SK-N-SH (cell line): ENCODE measurements at regions not wholly inside any gene's neighbourhood (a gene's known extent, or its start where the extent isn't known, plus 50 kb on each side); places are given as distances from the start of the nearest gene placed in this dataset.
A peak's percentile ranks its signal among the peaks of the same experiment; 100 is the strongest.

ENCODE experiments used
- EP300 ChIP-seq, 2 experiments: IDR thresholded peaks; 2 replicates each; pipeline versions ENCODE4 v1.4.0 to v1.6.1; 2012; ENCODE audit warnings: borderline replicate concordance in 1 of 2, low read depth in 1 of 2, low read length in 1 of 2
- EZH2phosphoT487 ChIP-seq: fragments of 200-600 bp; sonication (generic); IDR thresholded peaks from 2 replicates; pipeline ENCODE4 v1.6.1; 2017; ENCODE audit warnings: low read depth, mixed run types, mild to moderate bottlenecking, antibody characterized with exemption, moderate library complexity, borderline replicate concordance
- MAX ChIP-seq: IDR thresholded peaks from 2 replicates; pipeline ENCODE4 v1.4.0; 2012; ENCODE audit warnings: low read depth
- RAD21 ChIP-seq: IDR thresholded peaks from 2 replicates; pipeline ENCODE4 v1.6.1; 2012; ENCODE audit warnings: mild to moderate bottlenecking, low read length
- TAF1 ChIP-seq: IDR thresholded peaks from 2 replicates; pipeline ENCODE4 v1.6.1; 2012; ENCODE audit warnings: low read depth, mild to moderate bottlenecking, low read length, moderate library complexity, borderline replicate concordance
- TCF12 ChIP-seq: IDR thresholded peaks from 2 replicates; pipeline ENCODE4 v1.4.0; 2012
- YY1 ChIP-seq: IDR thresholded peaks from 2 replicates; pipeline ENCODE4 v1.4.0; 2012; ENCODE audit warnings: low read depth, mild to moderate bottlenecking
- TF ChIP-seq, protein P1 (sequence below): fragments of 150-350 bp; IDR thresholded peaks from 2 replicates; pipeline ENCODE4 v1.6.1; 2017; ENCODE audit warnings: antibody characterized with exemption, low read length, low read depth, borderline replicate concordance

DNA sequence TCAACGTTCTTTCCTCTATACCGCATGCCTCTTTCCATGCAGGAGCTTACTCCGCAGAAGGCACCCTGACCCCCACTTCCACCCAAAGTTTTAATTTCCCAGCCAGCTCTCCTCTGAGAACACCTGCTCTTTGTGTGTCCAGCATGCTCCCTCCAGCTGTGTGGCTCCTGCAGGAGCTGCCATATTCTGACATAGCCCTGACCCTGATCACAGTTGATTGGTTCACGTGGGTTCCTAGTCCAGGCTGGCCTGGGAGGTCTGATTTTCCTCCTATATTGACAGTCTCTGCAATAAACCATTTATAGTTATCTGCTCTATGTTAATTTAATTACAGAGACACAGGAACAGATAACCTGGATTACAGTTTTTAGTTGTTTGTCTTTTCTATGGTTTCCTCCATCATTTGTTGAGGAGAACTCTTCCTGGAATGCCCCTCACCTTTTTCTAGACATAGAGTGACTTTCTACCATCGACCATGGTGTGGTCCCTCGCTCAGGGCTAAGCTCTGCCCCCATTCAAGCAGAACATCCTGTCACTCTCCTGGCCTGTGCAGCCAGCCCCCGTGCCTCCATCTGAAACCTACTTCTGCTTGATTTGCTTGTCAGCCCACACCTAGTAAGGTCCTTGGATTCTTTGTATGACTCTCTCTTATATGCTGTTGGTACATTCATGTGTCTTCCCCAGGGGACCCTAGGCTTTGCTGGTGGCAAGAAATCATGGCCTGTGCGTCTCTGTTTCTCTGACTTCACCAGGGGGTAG lies 231.5 kb downstream of the LPIN1 start:
- TF ChIP-seq YY1: no peak
- TF ChIP-seq MAX: no peak
- no peak for TF ChIP-seq RAD21
- 0 out of 4 replicates have a peak, but pooled peaks of 1 of the 2 experiments have one; percentile 10 for TF ChIP-seq EP300 (IDR thresholded peaks at IDR 0.05; ENCODE audit: borderline replicate concordance in 1 of 2, low read depth in 1 of 2, low read length in 1 of 2)
- TF ChIP-seq, protein P1, sequence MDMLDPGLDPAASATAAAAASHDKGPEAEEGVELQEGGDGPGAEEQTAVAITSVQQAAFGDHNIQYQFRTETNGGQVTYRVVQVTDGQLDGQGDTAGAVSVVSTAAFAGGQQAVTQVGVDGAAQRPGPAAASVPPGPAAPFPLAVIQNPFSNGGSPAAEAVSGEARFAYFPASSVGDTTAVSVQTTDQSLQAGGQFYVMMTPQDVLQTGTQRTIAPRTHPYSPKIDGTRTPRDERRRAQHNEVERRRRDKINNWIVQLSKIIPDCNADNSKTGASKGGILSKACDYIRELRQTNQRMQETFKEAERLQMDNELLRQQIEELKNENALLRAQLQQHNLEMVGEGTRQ: no peak
- TF ChIP-seq TAF1: no peak
- no peak for TF ChIP-seq TCF12
- no peak for TF ChIP-seq EZH2phosphoT487
